ENCODE measurements at regions not wholly inside any gene's neighbourhood (a gene's known extent, or its start where the extent isn't known, plus 50 kb on each side); places are given as distances from the start of the nearest gene placed in this dataset.
"Not testable (repeated sequence)": the region's sequence is repeated elsewhere in the genome, so short reads cannot be mapped to it uniquely, and the experiment has no call there.

- DNase-seq (ENCODE audit: low read depth): no peak
Measured at GRCh38 chr3:8143186-8143585, 358.4 kb upstream of the LMCD1 start.

- DNase-seq (ENCODE audit: low read depth): no peak
Measured at GRCh38 chr3:8145661-8146060, 356.0 kb upstream of the LMCD1 start.

- DNase-seq (ENCODE audit: low read depth): no peak
Measured at GRCh38 chr3:8147711-8148110, 353.9 kb upstream of the LMCD1 start.

- DNase-seq (ENCODE audit: low read depth): no peak
Measured at GRCh38 chr3:8152821-8153418, 348.7 kb upstream of the LMCD1 start.

GRCh38 chr3:8153800-8154199, 347.8 kb upstream of the LMCD1 start:
- no peak for DNase-seq (ENCODE audit: low read depth)

- DNase-seq (ENCODE audit: low read depth): no peak
Measured at GRCh38 chr3:8154617-8155016, 347.0 kb upstream of the LMCD1 start.

- no peak for DNase-seq (ENCODE audit: low read depth)
Measured at GRCh38 chr3:8156138-8156537, 345.5 kb upstream of the LMCD1 start.

- no peak for DNase-seq (ENCODE audit: low read depth)
Measured at GRCh38 chr3:8156831-8157230, 344.8 kb upstream of the LMCD1 start.

GRCh38 chr3:8157640-8158039, 344.0 kb upstream of the LMCD1 start:
- DNase-seq (ENCODE audit: low read depth): no peak

- DNase-seq (ENCODE audit: low read depth): no peak
Measured at GRCh38 chr3:8164145-8164544, 337.5 kb upstream of the LMCD1 start.

- no peak for DNase-seq (ENCODE audit: low read depth)
Measured at GRCh38 chr3:8166014-8166413, 335.6 kb upstream of the LMCD1 start.

GRCh38 chr3:8170971-8171508, 330.6 kb upstream of the LMCD1 start:
- no peak for DNase-seq (ENCODE audit: low read depth)

- no peak for DNase-seq (ENCODE audit: low read depth)
Measured at GRCh38 chr3:8173892-8174291, 327.7 kb upstream of the LMCD1 start.

- not testable (repeated sequence) for DNase-seq (ENCODE audit: low read depth)
Measured at GRCh38 chr3:8176759-8177483, 324.7 kb upstream of the LMCD1 start.

GRCh38 chr3:8178516-8178915, 323.1 kb upstream of the LMCD1 start:
- not testable (repeated sequence) for DNase-seq (ENCODE audit: low read depth)

- DNase-seq (ENCODE audit: low read depth): no peak
Measured at GRCh38 chr3:8182904-8183303, 318.7 kb upstream of the LMCD1 start.

GRCh38 chr3:8183627-8184026, 318.0 kb upstream of the LMCD1 start:
- no peak for DNase-seq (ENCODE audit: low read depth)

GRCh38 chr3:8186213-8186612, 315.4 kb upstream of the LMCD1 start:
- no peak for DNase-seq (ENCODE audit: low read depth)

- DNase-seq (ENCODE audit: low read depth): no peak
Measured at GRCh38 chr3:8187996-8188395, 313.6 kb upstream of the LMCD1 start.

GRCh38 chr3:8189051-8189450, 312.6 kb upstream of the LMCD1 start:
- DNase-seq (ENCODE audit: low read depth): no peak

GRCh38 chr3:8191406-8191805, 310.2 kb upstream of the LMCD1 start:
- DNase-seq (ENCODE audit: low read depth): no peak

GRCh38 chr3:8197384-8197783, 304.2 kb upstream of the LMCD1 start:
- no peak for DNase-seq (ENCODE audit: low read depth)

- DNase-seq (ENCODE audit: low read depth): no peak
Measured at GRCh38 chr3:8198605-8199004, 303.0 kb upstream of the LMCD1 start.

GRCh38 chr3:8200996-8201395, 300.6 kb upstream of the LMCD1 start:
- DNase-seq (ENCODE audit: low read depth): no peak

Measured in CMK (cell line).